ENCODE measurements at regions not wholly inside any gene's neighbourhood (a gene's known extent, or its start where the extent isn't known, plus 50 kb on each side); places are given as distances from the start of the nearest gene placed in this dataset.
A peak's percentile ranks its signal among the peaks of the same experiment; 100 is the strongest.

DNA sequence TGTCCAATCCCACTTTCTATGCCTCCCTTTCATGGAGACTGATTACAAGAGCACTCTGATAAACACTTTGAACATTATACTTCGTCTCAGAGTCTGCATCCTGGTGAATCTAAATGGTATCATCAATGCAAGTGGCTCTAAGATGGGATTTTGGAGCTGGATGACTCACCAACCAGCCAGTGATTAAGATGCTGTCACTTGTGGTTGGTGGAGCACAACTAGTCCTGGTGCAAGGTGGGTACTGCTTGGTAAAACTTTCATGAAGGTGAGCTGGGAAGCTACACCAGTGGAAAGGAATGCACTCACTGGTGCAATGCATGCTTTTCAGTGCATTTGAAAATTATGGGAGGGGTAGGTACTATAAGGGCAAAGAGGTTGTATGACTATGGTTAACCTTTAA lies 137.7 kb upstream of the TRIB2 start:
- peaks cover 20% of the 10 kb centered on the region for H3K4me1 ChIP-seq
- no peaks in the 10 kb centered on the region for H3K9me3 ChIP-seq
- no peaks in the 10 kb centered on the region for H3K27me3 ChIP-seq
- TF ChIP-seq, protein P1, sequence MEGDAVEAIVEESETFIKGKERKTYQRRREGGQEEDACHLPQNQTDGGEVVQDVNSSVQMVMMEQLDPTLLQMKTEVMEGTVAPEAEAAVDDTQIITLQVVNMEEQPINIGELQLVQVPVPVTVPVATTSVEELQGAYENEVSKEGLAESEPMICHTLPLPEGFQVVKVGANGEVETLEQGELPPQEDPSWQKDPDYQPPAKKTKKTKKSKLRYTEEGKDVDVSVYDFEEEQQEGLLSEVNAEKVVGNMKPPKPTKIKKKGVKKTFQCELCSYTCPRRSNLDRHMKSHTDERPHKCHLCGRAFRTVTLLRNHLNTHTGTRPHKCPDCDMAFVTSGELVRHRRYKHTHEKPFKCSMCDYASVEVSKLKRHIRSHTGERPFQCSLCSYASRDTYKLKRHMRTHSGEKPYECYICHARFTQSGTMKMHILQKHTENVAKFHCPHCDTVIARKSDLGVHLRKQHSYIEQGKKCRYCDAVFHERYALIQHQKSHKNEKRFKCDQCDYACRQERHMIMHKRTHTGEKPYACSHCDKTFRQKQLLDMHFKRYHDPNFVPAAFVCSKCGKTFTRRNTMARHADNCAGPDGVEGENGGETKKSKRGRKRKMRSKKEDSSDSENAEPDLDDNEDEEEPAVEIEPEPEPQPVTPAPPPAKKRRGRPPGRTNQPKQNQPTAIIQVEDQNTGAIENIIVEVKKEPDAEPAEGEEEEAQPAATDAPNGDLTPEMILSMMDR (IDR thresholded peaks at IDR 0.05; ENCODE audit: low read depth, low read length): no peak
- H3K36me3 ChIP-seq: no peaks in the 10 kb centered on the region
- DNase-seq: no peak
- no peak overlapping the region for H3K4me3 ChIP-seq (ENCODE audit: low read depth, low read length)

DNA sequence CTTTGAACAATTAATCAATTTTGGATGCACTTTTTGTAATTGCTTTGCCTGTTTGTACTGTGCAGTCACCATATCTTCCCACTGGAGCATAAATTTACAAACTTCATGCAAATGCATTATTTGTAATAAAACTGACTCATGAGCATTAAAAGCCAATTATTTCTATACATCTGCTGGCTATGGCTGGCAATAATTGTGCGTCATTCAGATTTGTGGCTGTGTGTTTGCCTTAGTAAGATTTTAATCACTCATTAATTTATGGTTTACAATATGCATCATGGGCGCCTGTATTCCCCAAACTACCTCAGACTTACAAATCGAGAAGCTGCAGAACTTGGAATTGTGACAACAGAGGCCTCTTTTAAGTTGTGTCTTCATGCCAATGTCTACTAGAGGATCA lies 132.4 kb upstream of the TRIB2 start:
- peak; percentile 55 for DNase-seq
- H3K4me1 ChIP-seq: peaks cover 23% of the 10 kb centered on the region
- TF ChIP-seq, protein P1 (IDR thresholded peaks at IDR 0.05; ENCODE audit: low read depth, low read length): no peak
- no peaks in the 10 kb centered on the region for H3K36me3 ChIP-seq
- H3K27me3 ChIP-seq: no peaks in the 10 kb centered on the region
- H3K4me3 ChIP-seq (ENCODE audit: low read depth, low read length): no peak overlapping the region
- H3K9me3 ChIP-seq: no peaks in the 10 kb centered on the region

DNA sequence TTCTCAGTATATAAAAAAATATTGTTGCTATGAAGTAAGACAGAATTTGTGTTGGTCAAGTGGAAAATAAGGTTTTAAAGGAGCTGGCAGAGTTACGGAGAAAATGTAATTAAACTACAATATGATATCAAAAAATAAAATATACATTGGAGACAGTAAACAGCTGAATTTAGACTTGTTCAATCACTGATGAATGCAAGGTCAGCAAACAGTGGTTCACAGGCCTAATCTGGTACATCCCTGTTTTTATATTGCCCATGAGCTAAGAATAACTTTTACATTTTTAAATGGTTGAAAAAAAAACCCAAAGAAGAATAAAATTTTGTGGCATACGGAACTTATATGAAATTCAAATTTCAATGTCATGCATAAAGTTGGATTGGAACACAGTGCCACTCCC lies 131.0 kb upstream of the TRIB2 start:
- TF ChIP-seq, protein P1 (IDR thresholded peaks at IDR 0.05; ENCODE audit: low read depth, low read length): no peak
- no peak for DNase-seq
- H3K4me1 ChIP-seq: peaks cover 23% of the 10 kb centered on the region
- H3K4me3 ChIP-seq (ENCODE audit: low read depth, low read length): no peak overlapping the region
- H3K36me3 ChIP-seq: no peaks in the 10 kb centered on the region
- H3K27me3 ChIP-seq: no peaks in the 10 kb centered on the region
- H3K9me3 ChIP-seq: no peaks in the 10 kb centered on the region

DNA sequence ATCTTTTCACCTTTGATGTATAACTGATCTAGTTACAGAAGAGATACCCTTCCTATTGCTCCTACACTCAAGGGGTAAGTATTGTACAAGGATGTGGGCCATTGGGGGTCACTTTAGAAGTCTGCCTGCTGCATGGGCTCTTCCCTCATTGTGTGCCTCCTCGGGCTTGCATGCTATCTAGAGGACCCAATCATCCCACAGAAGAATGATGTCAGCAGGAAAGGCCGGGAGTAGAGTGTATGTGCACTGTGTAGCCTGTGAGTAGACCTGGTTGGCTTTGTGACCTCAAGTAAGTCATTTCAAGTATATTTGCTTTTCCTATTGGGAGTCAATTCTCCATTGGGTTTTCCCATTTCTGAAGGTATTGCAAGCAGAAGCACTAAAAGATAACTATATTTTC lies 129.5 kb upstream of the TRIB2 start:
- H3K9me3 ChIP-seq: no peaks in the 10 kb centered on the region
- no peak overlapping the region for H3K4me3 ChIP-seq (ENCODE audit: low read depth, low read length)
- no peaks in the 10 kb centered on the region for H3K27me3 ChIP-seq
- no peak for DNase-seq
- H3K36me3 ChIP-seq: no peaks in the 10 kb centered on the region
- peaks cover 23% of the 10 kb centered on the region for H3K4me1 ChIP-seq
- TF ChIP-seq, protein P1 (IDR thresholded peaks at IDR 0.05; ENCODE audit: low read depth, low read length): no peak

DNA sequence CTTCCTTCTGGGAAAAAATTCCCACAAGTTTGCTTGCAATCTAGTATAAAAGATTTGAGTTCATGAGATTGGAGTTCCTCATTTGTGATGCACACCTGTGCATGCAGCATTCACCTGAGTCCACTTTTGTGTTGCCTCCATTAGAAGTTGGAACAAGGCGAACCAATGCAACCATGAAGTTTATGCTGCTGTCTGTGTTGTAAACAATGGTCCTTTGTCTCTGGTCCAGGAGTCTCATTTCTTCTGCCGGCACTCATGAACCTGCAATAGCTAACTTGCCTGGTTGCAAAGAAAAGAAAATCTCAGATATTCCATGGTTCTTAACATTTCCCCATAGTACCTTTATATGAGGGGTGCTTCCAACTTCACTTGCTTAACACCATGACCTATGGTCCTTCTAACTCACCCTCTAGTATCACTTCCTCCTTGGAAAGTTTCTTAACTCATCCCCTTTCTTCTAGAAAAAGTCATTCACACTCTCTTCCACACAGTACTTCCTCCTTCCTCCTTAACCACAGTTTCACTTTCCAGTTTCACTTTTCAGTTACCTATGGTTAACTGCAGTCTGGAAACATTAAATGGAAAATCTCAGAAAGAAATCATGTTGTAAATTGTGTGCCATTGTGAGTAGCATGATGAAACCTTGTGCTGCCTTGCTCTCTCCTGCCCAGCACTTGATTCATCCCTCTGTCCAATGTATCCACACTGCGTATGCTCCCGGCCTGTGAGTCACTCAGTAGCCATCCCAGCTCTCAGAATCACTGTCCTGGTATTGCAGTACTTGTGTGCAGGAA lies 128.8 kb upstream of the TRIB2 start:
- TF ChIP-seq, protein P1 (IDR thresholded peaks at IDR 0.05; ENCODE audit: low read depth, low read length): no peak
- Histone ChIP-seq H3K36me3 (no peaks in the 10 kb centered on the region), H3K4me1 (peaks cover 20% of the 10 kb centered on the region), H3K9me3 (no peaks in the 10 kb centered on the region), H3K27me3 (no peaks in the 10 kb centered on the region), H3K4me3 (ENCODE audit: low read depth, low read length) (no peak overlapping the region)
- DNase-seq: no peak

DNA sequence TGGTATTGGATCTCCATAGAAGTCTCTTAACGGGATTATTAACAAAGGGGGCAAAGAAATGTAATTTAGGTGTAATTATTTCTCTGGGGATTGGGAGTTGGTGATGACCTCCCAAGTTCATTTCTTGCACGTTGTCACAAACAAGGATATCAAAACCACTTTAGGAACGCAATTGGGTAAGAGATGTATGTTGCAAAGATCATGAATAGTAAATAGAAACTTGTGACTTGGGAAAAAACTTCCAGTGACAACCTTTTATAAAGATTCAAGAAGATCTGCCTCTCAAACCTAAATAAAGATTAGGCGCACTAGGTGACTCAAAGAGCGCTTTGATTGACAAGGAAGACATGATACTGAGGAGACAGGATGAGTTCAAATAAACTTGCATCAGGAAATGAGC lies 127.8 kb upstream of the TRIB2 start:
- Histone ChIP-seq H3K9me3 (no peaks in the 10 kb centered on the region), H3K36me3 (no peaks in the 10 kb centered on the region), H3K4me1 (peaks cover 13% of the 10 kb centered on the region), H3K27me3 (no peaks in the 10 kb centered on the region), H3K4me3 (ENCODE audit: low read depth, low read length) (no peak overlapping the region)
- TF ChIP-seq, protein P1 (IDR thresholded peaks at IDR 0.05; ENCODE audit: low read depth, low read length): no peak
- DNase-seq: no peak

Measured in BE2C (cell line).